Endodermal cell (in vitro differentiated cells): ENCODE measurements at regions not wholly inside any gene's neighbourhood (a gene's known extent, or its start where the extent isn't known, plus 50 kb on each side); places are given as distances from the start of the nearest gene placed in this dataset.

Experiments used
- DNase-seq: peaks from one replicate; pipeline ENCODE4 v3.0.0-alpha.2; 2017
- H3K27ac ChIP-seq: 2 replicates; pipeline ENCODE4 v1.5.1; 2013; ENCODE audit warnings: mild to moderate bottlenecking, low read depth, low read length, moderate library complexity
- H3K27me3 ChIP-seq: 2 replicates; pipeline ENCODE4 v1.6.1; 2013; ENCODE audit warnings: mild to moderate bottlenecking, low read length, moderate library complexity; ENCODE audit not compliant: insufficient read depth, control insufficient read depth, poor library complexity, severe bottlenecking
- H3K36me3 ChIP-seq: 2 replicates; pipeline ENCODE4 v1.7.0; 2013; ENCODE audit warnings: mild to moderate bottlenecking, low read length, moderate library complexity; ENCODE audit not compliant: control insufficient read depth, insufficient read depth
- H3K4me1 ChIP-seq: one replicate; pipeline ENCODE4 v1.7.0; 2013; ENCODE audit warnings: low read length; ENCODE audit not compliant: control insufficient read depth, insufficient read depth
- H3K4me3 ChIP-seq: 2 replicates; pipeline ENCODE4 v1.5.1; 2013; ENCODE audit warnings: mild to moderate bottlenecking, low read length, moderate library complexity
- H3K9ac ChIP-seq: 2 replicates; pipeline ENCODE4 v1.6.1; 2013; ENCODE audit warnings: mild to moderate bottlenecking, low read length, moderate library complexity; ENCODE audit not compliant: poor library complexity, severe bottlenecking; ENCODE audit errors: extremely low read depth
- H3K9me3 ChIP-seq: 2 replicates; pipeline ENCODE4 v1.6.1; 2013; ENCODE audit warnings: mild to moderate bottlenecking, low read length, moderate library complexity; ENCODE audit not compliant: control insufficient read depth
- H3K27ac Mint-ChIP-seq: 2 replicates; pipeline ENCODE4 v1.8.0; 2020; ENCODE audit warnings: mixed read lengths
- H3K27me3 Mint-ChIP-seq: 2 replicates; pipeline ENCODE4 v1.8.0; 2021; ENCODE audit warnings: mild to moderate bottlenecking, mixed read lengths; ENCODE audit not compliant: insufficient read depth
- H3K36me3 Mint-ChIP-seq: 2 replicates; pipeline ENCODE4 v1.8.0; 2020; ENCODE audit warnings: low read depth, mixed read lengths
- H3K4me1 Mint-ChIP-seq: 2 replicates; pipeline ENCODE4 v1.8.0; 2020; ENCODE audit warnings: mixed read lengths
- H3K4me3 Mint-ChIP-seq: 2 replicates; pipeline ENCODE4 v1.8.0; 2020; ENCODE audit warnings: mild to moderate bottlenecking, moderate library complexity, mixed read lengths
- H3K9me3 Mint-ChIP-seq: 2 replicates; pipeline ENCODE4 v1.8.0; 2020; ENCODE audit warnings: mild to moderate bottlenecking, mixed read lengths
- CTCF ChIP-seq: fragments of 200-600 bp; sonication (generic); conservative IDR thresholded peaks from 2 replicates; pipeline ENCODE4 v1.5.0; 2021; ENCODE audit warnings: antibody characterized with exemption, mild to moderate bottlenecking
- WGBS, 2 experiments: methylation state at CpG; one replicate each; pipeline versions ENCODE4 v1.1.5 to v1.1.7; 2013; ENCODE audit warnings: missing lambda C conversion rate in 2 of 2, mixed read lengths in 1 of 2; ENCODE audit not compliant: insufficient coverage in 1 of 2, insufficient read length in 1 of 2; 5-methylcytosine and 5-hydroxymethylcytosine counted together

- no peak overlapping the region for H3K4me3 ChIP-seq
- H3K9ac ChIP-seq, result no peak overlapping the region
- H3K27ac ChIP-seq, result no peak overlapping the region
- H3K4me1 ChIP-seq, result peaks cover 17% of the 10 kb centered on the region
- TF ChIP-seq CTCF, result no peak
- 96 to 100% methylated on average over 4 to 6 of the region's 6 CpGs for WGBS, 2 experiments
- Mint-ChIP-seq H3K4me1 (peaks cover 33% of the 10 kb centered on the region), H3K27ac (no peak overlapping the region), H3K36me3 (peaks cover 7% of the 10 kb centered on the region), H3K9me3 (peaks cover 11% of the 10 kb centered on the region), H3K4me3 (no peak overlapping the region), H3K27me3 (no peaks in the 10 kb centered on the region)
- no peaks in the 10 kb centered on the region for H3K36me3 ChIP-seq
- no peaks in the 10 kb centered on the region for H3K9me3 ChIP-seq
- H3K27me3 ChIP-seq, result no peaks in the 10 kb centered on the region
- peak; percentile 75 for DNase-seq
Measured at GRCh38 chr12:5268424-5269210, 163.3 kb upstream of the NTF3 start.

GRCh38 chr12:5269846-5270245 lies 162.1 kb upstream of the NTF3 start:
- H3K9me3 ChIP-seq, result no peaks in the 10 kb centered on the region
- H3K9ac ChIP-seq, result no peak overlapping the region
- Mint-ChIP-seq H3K9me3 (peaks cover 11% of the 10 kb centered on the region), H3K27me3 (no peaks in the 10 kb centered on the region), H3K4me3 (no peak overlapping the region), H3K27ac (no peak overlapping the region), H3K4me1 (peaks cover 44% of the 10 kb centered on the region), H3K36me3 (peaks cover 7% of the 10 kb centered on the region)
- peaks cover 20% of the 10 kb centered on the region for H3K4me1 ChIP-seq
- H3K27ac ChIP-seq, result no peak overlapping the region
- DNase-seq, result no peak
- H3K27me3 ChIP-seq, result no peaks in the 10 kb centered on the region
- no peak overlapping the region for H3K4me3 ChIP-seq
- TF ChIP-seq CTCF, result no peak
- H3K36me3 ChIP-seq, result no peaks in the 10 kb centered on the region
- 92 to 95% methylated on average over 3 of the region's 3 CpGs for WGBS, 2 experiments

GRCh38 chr12:5272018-5272785 lies 159.7 kb upstream of the NTF3 start:
- Histone ChIP-seq H3K36me3 (no peaks in the 10 kb centered on the region), H3K9me3 (no peaks in the 10 kb centered on the region), H3K4me3 (no peak overlapping the region), H3K27me3 (no peaks in the 10 kb centered on the region), H3K27ac (peak overlapping the region; percentile 46), H3K4me1 (peaks cover 22% of the 10 kb centered on the region), H3K9ac (no peak overlapping the region)
- Mint-ChIP-seq H3K27me3 (no peaks in the 10 kb centered on the region), H3K36me3 (peaks cover 7% of the 10 kb centered on the region), H3K4me1 (peaks cover 51% of the 10 kb centered on the region), H3K27ac (no peak overlapping the region), H3K4me3 (no peak overlapping the region), H3K9me3 (peaks cover 3% of the 10 kb centered on the region)
- no peak for DNase-seq
- no peak for TF ChIP-seq CTCF
- 90 to 96% methylated on average over 4 to 6 of the region's 6 CpGs for WGBS, 2 experiments
